Vagina (tissue), 2 donors: ENCODE measurements at regions not wholly inside any gene's neighbourhood (a gene's known extent, or its start where the extent isn't known, plus 50 kb on each side); places are given as distances from the start of the nearest gene placed in this dataset.

Experiments
- DNase-seq, 2 donors: peaks; one replicate each; pipeline ENCODE4 v3.0.0-alpha.2; 2017; ENCODE audit errors: extremely low spot score in 2 of 2
- H3K27ac ChIP-seq: fragments of 200-600 bp; sonication (generic); one replicate; pipeline ENCODE4 v1.5.1; 2019
- H3K27me3 ChIP-seq: fragments of 200-600 bp; sonication (generic); one replicate; pipeline ENCODE4 v1.5.1; 2019
- H3K36me3 ChIP-seq, 2 donors: fragments of 200-600 bp; sonication (generic); one replicate each; pipeline ENCODE4 v1.5.1; 2017 to 2019
- H3K4me1 ChIP-seq: fragments of 200-600 bp; sonication (generic); one replicate; pipeline ENCODE4 v1.5.1; 2019
- H3K4me3 ChIP-seq, 2 donors: fragments of 200-600 bp; sonication (generic); 1 replicate in 1 of 2; 2 replicates in 1 of 2; pipeline ENCODE4 v1.5.1; 2016 to 2019
- H3K9me3 ChIP-seq: fragments of 200-600 bp; sonication (generic); one replicate; pipeline ENCODE4 v1.5.1; 2019
- POLR2A ChIP-seq, 2 donors: fragments of 450-650 bp; IDR thresholded peaks; one replicate each; pipeline ENCODE4 v1.6.1; 2017; ENCODE audit warnings: antibody characterized with exemption in 2 of 2, mild to moderate bottlenecking in 2 of 2, moderate library complexity in 2 of 2
- POLR2AphosphoS5 ChIP-seq, 2 donors: sonication (generic); formaldehyde crosslinking; IDR thresholded peaks; one replicate each; pipeline ENCODE4 v1.9.0; 2017; ENCODE audit warnings: antibody characterized with exemption in 2 of 2, mild to moderate bottlenecking in 2 of 2, low read depth in 1 of 2; ENCODE audit not compliant: insufficient read depth in 1 of 2
- intact Hi-C: fragments of 100-400 bp; cut with DNase I; formaldehyde crosslinking; loops from one replicate; pipeline ENCODE4 v1.15.1; 2023
- TF ChIP-seq, protein P1 (sequence below), 3 experiments: fragments of 450-650 bp in 2 of 3; fragments of 200-600 bp in 1 of 3; sonication (generic) in 1 of 3; IDR thresholded peaks; one replicate each; pipeline ENCODE4 v1.5.1; 2017 to 2019; ENCODE audit warnings: antibody characterized with exemption in 3 of 3, mild to moderate bottlenecking in 2 of 3, moderate library complexity in 2 of 3

GRCh38 chr13:80458543-80458942 is 117.6 kb upstream of the SPRY2 start:
- TF ChIP-seq POLR2AphosphoS5 (IDR thresholded peaks at IDR 0.05; ENCODE audit: insufficient read depth in 1 of 2, low read depth in 1 of 2) (no peak), POLR2A (IDR thresholded peaks at IDR 0.05) (no peak)
- TF ChIP-seq, protein P1, sequence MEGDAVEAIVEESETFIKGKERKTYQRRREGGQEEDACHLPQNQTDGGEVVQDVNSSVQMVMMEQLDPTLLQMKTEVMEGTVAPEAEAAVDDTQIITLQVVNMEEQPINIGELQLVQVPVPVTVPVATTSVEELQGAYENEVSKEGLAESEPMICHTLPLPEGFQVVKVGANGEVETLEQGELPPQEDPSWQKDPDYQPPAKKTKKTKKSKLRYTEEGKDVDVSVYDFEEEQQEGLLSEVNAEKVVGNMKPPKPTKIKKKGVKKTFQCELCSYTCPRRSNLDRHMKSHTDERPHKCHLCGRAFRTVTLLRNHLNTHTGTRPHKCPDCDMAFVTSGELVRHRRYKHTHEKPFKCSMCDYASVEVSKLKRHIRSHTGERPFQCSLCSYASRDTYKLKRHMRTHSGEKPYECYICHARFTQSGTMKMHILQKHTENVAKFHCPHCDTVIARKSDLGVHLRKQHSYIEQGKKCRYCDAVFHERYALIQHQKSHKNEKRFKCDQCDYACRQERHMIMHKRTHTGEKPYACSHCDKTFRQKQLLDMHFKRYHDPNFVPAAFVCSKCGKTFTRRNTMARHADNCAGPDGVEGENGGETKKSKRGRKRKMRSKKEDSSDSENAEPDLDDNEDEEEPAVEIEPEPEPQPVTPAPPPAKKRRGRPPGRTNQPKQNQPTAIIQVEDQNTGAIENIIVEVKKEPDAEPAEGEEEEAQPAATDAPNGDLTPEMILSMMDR (IDR thresholded peaks at IDR 0.05) = no peak
- H3K4me3 ChIP-seq = no peak overlapping the region
- no peak overlapping the region for H3K27ac ChIP-seq
- no peaks in the 10 kb centered on the region for H3K4me1 ChIP-seq
- H3K27me3 ChIP-seq = no peaks in the 10 kb centered on the region
- intact Hi-C loops = no loop called here
- no peaks in the 10 kb centered on the region for H3K9me3 ChIP-seq
- no peak for DNase-seq
- no peaks in the 10 kb centered on the region for H3K36me3 ChIP-seq

DNA sequence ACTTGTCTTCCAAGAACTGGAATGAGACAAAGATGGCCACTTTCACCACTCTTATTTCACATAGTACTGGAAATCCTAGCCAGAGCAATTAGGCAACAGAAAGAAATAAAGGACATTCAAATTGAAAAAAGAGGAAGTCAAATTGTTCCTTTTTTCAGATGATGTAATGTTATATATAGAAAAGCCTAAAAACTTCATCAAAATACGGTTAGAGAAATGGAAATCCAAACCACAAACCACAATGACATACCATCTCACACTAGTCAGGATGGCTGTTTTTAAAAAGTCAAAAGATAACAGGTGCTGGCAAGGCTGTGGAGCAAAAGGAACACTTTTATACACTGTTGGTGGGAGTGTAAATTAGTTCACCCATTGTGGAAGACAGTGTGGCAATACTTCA is 113.3 kb upstream of the SPRY2 start:
- H3K27ac ChIP-seq = no peak overlapping the region
- no peaks in the 10 kb centered on the region for H3K27me3 ChIP-seq
- no peak overlapping the region for H3K4me3 ChIP-seq
- no peaks in the 10 kb centered on the region for H3K4me1 ChIP-seq
- DNase-seq = no peak
- intact Hi-C loops = no loop called here
- no peaks in the 10 kb centered on the region for H3K9me3 ChIP-seq
- H3K36me3 ChIP-seq = no peaks in the 10 kb centered on the region
- TF ChIP-seq POLR2AphosphoS5 (IDR thresholded peaks at IDR 0.05; ENCODE audit: insufficient read depth in 1 of 2, low read depth in 1 of 2) (no peak), POLR2A (IDR thresholded peaks at IDR 0.05) (no peak)
- TF ChIP-seq, protein P1 (IDR thresholded peaks at IDR 0.05) = no peak

DNA sequence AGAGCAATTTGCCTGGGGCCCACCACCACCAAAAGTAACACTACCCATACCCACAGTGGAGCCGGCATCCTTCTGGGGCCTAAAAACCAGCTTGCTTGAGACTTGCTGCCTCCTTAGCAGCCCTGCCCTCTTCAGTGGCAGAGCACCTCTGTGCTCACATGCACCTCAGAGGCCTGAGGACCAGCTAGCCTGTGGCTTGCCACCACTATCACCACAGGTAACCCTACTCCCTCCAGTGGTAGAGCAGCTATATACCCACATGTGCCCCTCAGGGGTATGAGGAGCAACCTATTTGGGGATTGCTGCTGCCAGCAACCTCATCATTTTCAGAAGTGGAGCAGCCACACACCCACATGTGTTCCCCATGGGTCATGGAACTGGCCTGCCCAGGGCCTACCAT is 111.4 kb upstream of the SPRY2 start:
- H3K27me3 ChIP-seq = no peaks in the 10 kb centered on the region
- intact Hi-C loops = no loop called here
- no peaks in the 10 kb centered on the region for H3K36me3 ChIP-seq
- no peak overlapping the region for H3K27ac ChIP-seq
- DNase-seq = no peak
- TF ChIP-seq POLR2AphosphoS5 (IDR thresholded peaks at IDR 0.05; ENCODE audit: insufficient read depth in 1 of 2, low read depth in 1 of 2) = no peak
- H3K9me3 ChIP-seq = no peaks in the 10 kb centered on the region
- no peaks in the 10 kb centered on the region for H3K4me1 ChIP-seq
- no peak overlapping the region for H3K4me3 ChIP-seq

DNA sequence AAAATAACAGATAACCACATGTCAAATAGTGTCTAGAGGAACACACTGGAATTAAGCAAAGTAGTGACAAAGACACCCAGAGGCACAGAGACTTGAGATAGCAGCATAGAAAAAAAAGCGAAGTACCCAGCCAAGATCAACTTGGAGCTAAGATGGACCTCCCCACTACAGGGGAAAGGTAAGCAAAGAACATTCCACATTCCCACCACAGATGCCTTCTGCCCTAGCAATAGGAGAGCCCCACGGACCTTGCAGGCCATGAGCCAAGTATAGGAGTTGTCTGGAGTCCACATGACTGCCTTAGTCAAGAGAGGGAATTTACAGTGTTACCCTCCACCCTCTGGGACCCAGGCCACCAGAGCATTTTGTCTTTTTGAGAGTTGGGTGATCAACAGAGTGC is 110.7 kb upstream of the SPRY2 start:
- TF ChIP-seq POLR2AphosphoS5 (IDR thresholded peaks at IDR 0.05; ENCODE audit: insufficient read depth in 1 of 2, low read depth in 1 of 2) = no peak
- TF ChIP-seq, protein P1 (IDR thresholded peaks at IDR 0.05) = no peak
- no peak for TF ChIP-seq POLR2A (IDR thresholded peaks at IDR 0.05)
- no peaks in the 10 kb centered on the region for H3K36me3 ChIP-seq
- H3K9me3 ChIP-seq = no peaks in the 10 kb centered on the region
- no peaks in the 10 kb centered on the region for H3K4me1 ChIP-seq
- intact Hi-C loops = no loop called here
- no peak overlapping the region for H3K27ac ChIP-seq
- no peak overlapping the region for H3K4me3 ChIP-seq
- H3K27me3 ChIP-seq = no peaks in the 10 kb centered on the region
- DNase-seq = no peak

GRCh38 chr13:80450386-80450785 is 109.5 kb upstream of the SPRY2 start:
- Histone ChIP-seq H3K4me3 (no peak overlapping the region), H3K4me1 (no peaks in the 10 kb centered on the region), H3K27ac (no peak overlapping the region), H3K9me3 (no peaks in the 10 kb centered on the region), H3K36me3 (no peaks in the 10 kb centered on the region), H3K27me3 (no peaks in the 10 kb centered on the region)
- TF ChIP-seq, protein P1 (IDR thresholded peaks at IDR 0.05) = no peak
- no peak for TF ChIP-seq POLR2AphosphoS5 (IDR thresholded peaks at IDR 0.05; ENCODE audit: insufficient read depth in 1 of 2, low read depth in 1 of 2)
- TF ChIP-seq POLR2A (IDR thresholded peaks at IDR 0.05) = no peak
- DNase-seq = no peak
- intact Hi-C loops = no loop called here

DNA sequence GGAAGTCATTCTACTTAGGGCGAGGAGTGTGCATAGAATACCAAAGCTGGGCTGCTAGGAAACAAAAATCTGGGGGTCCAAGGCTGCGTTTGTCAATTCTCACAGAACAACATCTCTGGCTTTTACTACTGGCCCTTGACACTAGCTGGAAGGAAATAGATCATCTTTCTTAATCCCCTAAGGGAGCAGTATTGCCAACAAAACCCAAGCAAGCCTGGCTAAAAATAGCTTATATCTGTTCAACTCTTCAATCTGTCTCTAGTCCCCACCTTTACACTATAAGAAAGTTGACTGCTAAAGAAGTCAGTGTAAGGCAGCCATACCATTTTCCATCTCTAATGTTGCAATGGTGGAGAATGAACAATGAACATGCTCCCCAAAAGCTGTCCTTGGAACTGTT is 107.8 kb upstream of the SPRY2 start:
- no peaks in the 10 kb centered on the region for H3K9me3 ChIP-seq
- H3K4me3 ChIP-seq = no peak overlapping the region
- no peak overlapping the region for H3K27ac ChIP-seq
- no peaks in the 10 kb centered on the region for H3K4me1 ChIP-seq
- intact Hi-C loops = no loop called here
- no peak for TF ChIP-seq POLR2AphosphoS5 (IDR thresholded peaks at IDR 0.05; ENCODE audit: insufficient read depth in 1 of 2, low read depth in 1 of 2)
- TF ChIP-seq, protein P1 (IDR thresholded peaks at IDR 0.05) = no peak
- no peak for TF ChIP-seq POLR2A (IDR thresholded peaks at IDR 0.05)
- no peak for DNase-seq
- H3K36me3 ChIP-seq = no peaks in the 10 kb centered on the region
- no peaks in the 10 kb centered on the region for H3K27me3 ChIP-seq
